GM12878 (cell line): ENCODE measurements at regions not wholly inside any gene's neighbourhood (a gene's known extent, or its start where the extent isn't known, plus 50 kb on each side); places are given as distances from the start of the nearest gene placed in this dataset.

Experiments used
- HDGF ChIP-seq: fragments of 450-650 bp; IDR thresholded peaks from 2 replicates; pipeline ENCODE4 v1.6.1; 2016; ENCODE audit warnings: antibody characterized with exemption
- IKZF2 ChIP-seq, 2 experiments: fragments of 450-650 bp; IDR thresholded peaks; 2 replicates each; pipeline ENCODE4 v1.6.1; 2017; ENCODE audit warnings: mild to moderate bottlenecking in 2 of 2, moderate library complexity in 2 of 2
- MYC ChIP-seq: IDR thresholded peaks from 2 replicates; pipeline ENCODE4 v1.6.1; 2011; ENCODE audit warnings: mild to moderate bottlenecking, low read length, moderate library complexity, inconsistent platforms; ENCODE audit not compliant: insufficient read depth, insufficient replicate concordance, insufficient read length, severe bottlenecking
- PML ChIP-seq: IDR thresholded peaks from 2 replicates; pipeline ENCODE4 v1.6.1; 2012; ENCODE audit warnings: low read length, inconsistent platforms
- RFX5 ChIP-seq: IDR thresholded peaks from 2 replicates; pipeline ENCODE4 v1.6.1; 2011; ENCODE audit warnings: low read depth, low read length, improper control_type of control experiment
- TF ChIP-seq, protein P1 (sequence below), 3 experiments: IDR thresholded peaks in 2 of 3; conservative IDR thresholded peaks in 1 of 3; 2 replicates each; pipeline ENCODE4 v1.5.1; 2011; ENCODE audit warnings: low read depth in 3 of 3, low read length in 3 of 3, mild to moderate bottlenecking in 3 of 3, control low read depth in 2 of 3, moderate library complexity in 2 of 3, inconsistent platforms in 1 of 3, mixed read lengths in 1 of 3; ENCODE audit not compliant: control insufficient read depth in 2 of 3, insufficient read depth in 1 of 3; ENCODE audit errors: extremely low read depth in 1 of 3
- TF ChIP-seq, protein P2 (sequence below): IDR thresholded peaks from 2 replicates; pipeline ENCODE4 v1.6.1; 2012; ENCODE audit warnings: low read depth, low read length, improper control_type of control experiment

DNA sequence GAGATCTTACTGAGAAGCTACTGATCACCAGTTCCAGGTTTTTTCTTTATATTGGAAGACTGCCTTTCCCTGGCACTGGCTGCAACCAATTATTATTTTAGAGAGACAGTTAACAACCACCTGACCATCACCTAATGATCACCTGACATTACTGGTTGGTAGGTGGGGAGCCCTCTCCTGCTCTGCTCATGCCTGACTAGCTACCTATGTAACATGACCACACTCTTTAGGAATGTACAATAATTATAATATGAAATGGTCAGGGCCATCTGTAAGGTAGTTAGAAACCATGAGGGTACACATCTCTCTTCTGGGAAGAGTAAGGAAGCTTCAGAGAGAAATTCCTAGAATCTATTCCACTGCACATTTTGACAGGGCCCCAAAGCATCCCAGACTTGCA is 59.0 kb upstream of the SCEL start:
- TF ChIP-seq MYC (no peak), IKZF2 (IDR thresholded peaks at IDR 0.05) (no peak), PML (no peak), HDGF (no peak), RFX5 (no peak)
- TF ChIP-seq, protein P1, sequence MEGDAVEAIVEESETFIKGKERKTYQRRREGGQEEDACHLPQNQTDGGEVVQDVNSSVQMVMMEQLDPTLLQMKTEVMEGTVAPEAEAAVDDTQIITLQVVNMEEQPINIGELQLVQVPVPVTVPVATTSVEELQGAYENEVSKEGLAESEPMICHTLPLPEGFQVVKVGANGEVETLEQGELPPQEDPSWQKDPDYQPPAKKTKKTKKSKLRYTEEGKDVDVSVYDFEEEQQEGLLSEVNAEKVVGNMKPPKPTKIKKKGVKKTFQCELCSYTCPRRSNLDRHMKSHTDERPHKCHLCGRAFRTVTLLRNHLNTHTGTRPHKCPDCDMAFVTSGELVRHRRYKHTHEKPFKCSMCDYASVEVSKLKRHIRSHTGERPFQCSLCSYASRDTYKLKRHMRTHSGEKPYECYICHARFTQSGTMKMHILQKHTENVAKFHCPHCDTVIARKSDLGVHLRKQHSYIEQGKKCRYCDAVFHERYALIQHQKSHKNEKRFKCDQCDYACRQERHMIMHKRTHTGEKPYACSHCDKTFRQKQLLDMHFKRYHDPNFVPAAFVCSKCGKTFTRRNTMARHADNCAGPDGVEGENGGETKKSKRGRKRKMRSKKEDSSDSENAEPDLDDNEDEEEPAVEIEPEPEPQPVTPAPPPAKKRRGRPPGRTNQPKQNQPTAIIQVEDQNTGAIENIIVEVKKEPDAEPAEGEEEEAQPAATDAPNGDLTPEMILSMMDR (IDR thresholded peaks at IDR 0.05 in 2 of 3, conservative IDR thresholded peaks at IDR 0.05 in 1 of 3; ENCODE audit: control insufficient read depth in 2 of 3, extremely low read depth in 1 of 3, insufficient read depth in 1 of 3, low read depth in 3 of 3, low read length in 3 of 3): no peak
- TF ChIP-seq, protein P2, sequence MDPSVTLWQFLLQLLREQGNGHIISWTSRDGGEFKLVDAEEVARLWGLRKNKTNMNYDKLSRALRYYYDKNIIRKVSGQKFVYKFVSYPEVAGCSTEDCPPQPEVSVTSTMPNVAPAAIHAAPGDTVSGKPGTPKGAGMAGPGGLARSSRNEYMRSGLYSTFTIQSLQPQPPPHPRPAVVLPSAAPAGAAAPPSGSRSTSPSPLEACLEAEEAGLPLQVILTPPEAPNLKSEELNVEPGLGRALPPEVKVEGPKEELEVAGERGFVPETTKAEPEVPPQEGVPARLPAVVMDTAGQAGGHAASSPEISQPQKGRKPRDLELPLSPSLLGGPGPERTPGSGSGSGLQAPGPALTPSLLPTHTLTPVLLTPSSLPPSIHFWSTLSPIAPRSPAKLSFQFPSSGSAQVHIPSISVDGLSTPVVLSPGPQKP: no peak
